ENCODE measurements at regions not wholly inside any gene's neighbourhood (a gene's known extent, or its start where the extent isn't known, plus 50 kb on each side); places are given as distances from the start of the nearest gene placed in this dataset.

- DNase-seq: no peak
- no peak overlapping the region for H2AFZ ChIP-seq (ENCODE audit: insufficient read depth, low read depth, low read length, poor library complexity, severe bottlenecking)
- no peaks in the 10 kb centered on the region for H3K9me3 Mint-ChIP-seq
- H3K4me3 Mint-ChIP-seq: no peak overlapping the region
- H3K4me1 Mint-ChIP-seq: no peaks in the 10 kb centered on the region
- intact Hi-C loops (cut with micrococcal nuclease): no loop called here
- no peaks in the 10 kb centered on the region for H3K9me3 ChIP-seq (replicated peaks in 1 of 2; ENCODE audit: control insufficient read depth in 1 of 2, insufficient read depth in 1 of 2, low read length in 2 of 2)
- H3K4me2 ChIP-seq (replicated peaks; ENCODE audit: extremely low read depth, low read length, poor library complexity, severe bottlenecking): no peak overlapping the region
- no peak overlapping the region for H3K4me3 ChIP-seq (replicated peaks in 1 of 3; ENCODE audit: low read depth in 2 of 3, low read length in 3 of 3)
- no peaks in the 10 kb centered on the region for H3K27me3 ChIP-seq (ENCODE audit: control insufficient read depth in 2 of 2, insufficient read depth in 2 of 2, low read length in 2 of 2)
- no peaks in the 10 kb centered on the region for H3K36me3 ChIP-seq (replicated peaks in 1 of 2; ENCODE audit: control insufficient read depth in 1 of 2, insufficient read depth in 2 of 2, low read length in 2 of 2)
- TF ChIP-seq, protein P1, sequence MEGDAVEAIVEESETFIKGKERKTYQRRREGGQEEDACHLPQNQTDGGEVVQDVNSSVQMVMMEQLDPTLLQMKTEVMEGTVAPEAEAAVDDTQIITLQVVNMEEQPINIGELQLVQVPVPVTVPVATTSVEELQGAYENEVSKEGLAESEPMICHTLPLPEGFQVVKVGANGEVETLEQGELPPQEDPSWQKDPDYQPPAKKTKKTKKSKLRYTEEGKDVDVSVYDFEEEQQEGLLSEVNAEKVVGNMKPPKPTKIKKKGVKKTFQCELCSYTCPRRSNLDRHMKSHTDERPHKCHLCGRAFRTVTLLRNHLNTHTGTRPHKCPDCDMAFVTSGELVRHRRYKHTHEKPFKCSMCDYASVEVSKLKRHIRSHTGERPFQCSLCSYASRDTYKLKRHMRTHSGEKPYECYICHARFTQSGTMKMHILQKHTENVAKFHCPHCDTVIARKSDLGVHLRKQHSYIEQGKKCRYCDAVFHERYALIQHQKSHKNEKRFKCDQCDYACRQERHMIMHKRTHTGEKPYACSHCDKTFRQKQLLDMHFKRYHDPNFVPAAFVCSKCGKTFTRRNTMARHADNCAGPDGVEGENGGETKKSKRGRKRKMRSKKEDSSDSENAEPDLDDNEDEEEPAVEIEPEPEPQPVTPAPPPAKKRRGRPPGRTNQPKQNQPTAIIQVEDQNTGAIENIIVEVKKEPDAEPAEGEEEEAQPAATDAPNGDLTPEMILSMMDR (IDR thresholded peaks at IDR 0.05): no peak
- no peak overlapping the region for H3K27ac ChIP-seq (ENCODE audit: low read depth in 1 of 2, low read length in 2 of 2)
- H3K4me1 ChIP-seq (ENCODE audit: control insufficient read depth in 1 of 2, insufficient read depth in 2 of 2, low read length in 2 of 2): no peaks in the 10 kb centered on the region
- H4K20me1 ChIP-seq (ENCODE audit: insufficient read depth, low read length): no peaks in the 10 kb centered on the region
- no peak overlapping the region for H3K27ac Mint-ChIP-seq
- no peak overlapping the region for H3K9ac ChIP-seq (ENCODE audit: insufficient read depth, low read length, poor library complexity, severe bottlenecking)
- no peaks in the 10 kb centered on the region for H3K79me2 ChIP-seq (ENCODE audit: insufficient read depth, low read length)
- H3K27me3 Mint-ChIP-seq (ENCODE audit: low read depth in 3 of 3): peaks cover 0 to 2% (median 0%) of the 10 kb centered on the region in 3 donors
- no peaks in the 10 kb centered on the region for H3K36me3 Mint-ChIP-seq
- no CpG with 5 or more reads among the region's 2 CpGs for WGBS (ENCODE audit: insufficient coverage)
Observed at GRCh38 chr1:219824338-219824737, 104.0 kb downstream of the SLC30A10 start.

DNA sequence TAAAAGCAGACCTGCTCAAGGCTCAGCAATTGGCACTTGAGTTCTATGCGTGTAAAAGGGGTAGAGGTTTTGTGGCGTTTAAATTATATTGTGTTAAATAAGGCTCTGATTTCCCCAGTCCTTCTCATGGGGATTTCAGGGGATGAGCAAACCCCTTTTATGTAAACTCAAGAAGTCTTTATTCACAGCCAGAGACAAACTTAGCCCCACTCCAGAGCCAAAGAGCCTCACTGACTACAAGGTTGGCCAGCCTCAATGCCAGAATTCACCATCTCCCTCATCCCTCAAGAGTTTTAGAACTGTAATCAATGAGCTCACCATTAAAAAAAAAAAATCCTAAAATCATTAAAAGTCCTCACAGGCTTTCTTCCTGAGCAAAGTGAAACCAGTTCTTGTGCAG is 107.8 kb downstream of the SLC30A10 start:
- Histone ChIP-seq H3K27me3 (ENCODE audit: control insufficient read depth in 2 of 2, insufficient read depth in 2 of 2, low read length in 2 of 2) (no peaks in the 10 kb centered on the region), H3K4me3 (replicated peaks in 1 of 3; ENCODE audit: low read depth in 2 of 3, low read length in 3 of 3) (no peak overlapping the region), H3K79me2 (ENCODE audit: insufficient read depth, low read length) (no peaks in the 10 kb centered on the region), H4K20me1 (ENCODE audit: insufficient read depth, low read length) (no peaks in the 10 kb centered on the region), H3K4me2 (replicated peaks; ENCODE audit: extremely low read depth, low read length, poor library complexity, severe bottlenecking) (no peak overlapping the region), H3K9me3 (replicated peaks in 1 of 2; ENCODE audit: control insufficient read depth in 1 of 2, insufficient read depth in 1 of 2, low read length in 2 of 2) (no peaks in the 10 kb centered on the region), H2AFZ (ENCODE audit: insufficient read depth, low read depth, low read length, poor library complexity, severe bottlenecking) (no peak overlapping the region), H3K27ac (ENCODE audit: low read depth in 1 of 2, low read length in 2 of 2) (no peak overlapping the region), H3K36me3 (replicated peaks in 1 of 2; ENCODE audit: control insufficient read depth in 1 of 2, insufficient read depth in 2 of 2, low read length in 2 of 2) (no peaks in the 10 kb centered on the region), H3K9ac (ENCODE audit: insufficient read depth, low read length, poor library complexity, severe bottlenecking) (no peak overlapping the region), H3K4me1 (ENCODE audit: control insufficient read depth in 1 of 2, insufficient read depth in 2 of 2, low read length in 2 of 2) (no peaks in the 10 kb centered on the region)
- no peaks in the 10 kb centered on the region for H3K36me3 Mint-ChIP-seq
- peaks cover 0 to 5% (median 0%) of the 10 kb centered on the region in 3 donors for H3K27me3 Mint-ChIP-seq (ENCODE audit: low read depth in 3 of 3)
- no CpG with 5 or more reads among the region's 2 CpGs for WGBS (ENCODE audit: insufficient coverage)
- H3K4me1 Mint-ChIP-seq: no peaks in the 10 kb centered on the region
- DNase-seq: no peak
- intact Hi-C loops (cut with micrococcal nuclease): no loop called here
- no peak overlapping the region for H3K27ac Mint-ChIP-seq
- TF ChIP-seq, protein P1 (IDR thresholded peaks at IDR 0.05): no peak
- no peaks in the 10 kb centered on the region for H3K9me3 Mint-ChIP-seq
- H3K4me3 Mint-ChIP-seq: no peak overlapping the region
